HepG2 (cell line): ENCODE measurements at regions not wholly inside any gene's neighbourhood (a gene's known extent, or its start where the extent isn't known, plus 50 kb on each side); places are given as distances from the start of the nearest gene placed in this dataset.

Source experiments
- ATAC-seq: fragments of 200-7000 bp; cut with Tn5 transposase; 3 replicates; pipeline ENCODE4 v1.9.1; 2020; ENCODE audit warnings: mild to moderate bottlenecking, moderate library complexity
- BruUV-seq: library from RNA; stranded (reverse); fragments of 400-500 nt; replicated peaks from 2 replicates; lab custom pipeline; 2021; lab: Mats Ljungman, UMichigan
- CTCF ChIA-PET: fragments of 300-600 bp; formaldehyde crosslinking; extraction: SDS; loops from one replicate; lab custom pipeline; 2021; ENCODE audit warnings: low total read pairs, inconsistent platforms, low intra/inter-chr PET ratio; lab: Yijun Ruan, JAX
- POLR2A ChIA-PET: fragments of 350-600 bp; sonication (Branson Sonifier 250); formaldehyde crosslinking; loops from one replicate; lab custom pipeline; 2020; ENCODE audit warnings: antibody characterized with exemption, inconsistent platforms; lab: Yijun Ruan, JAX
- DNase-seq: peaks from one replicate; pipeline ENCODE4 v3.0.0-alpha.2; 2015; ENCODE audit warnings: low spot score
- FAIRE-seq: peaks from 3 replicates; lab custom pipeline; 2011; peaks lifted over from hg19 to GRCh38; lab: Jason Lieb, UNC
- H2AFZ ChIP-seq: one replicate; pipeline ENCODE4 v1.6.1; 2011; ENCODE audit warnings: low read length, inconsistent platforms
- H3K27ac ChIP-seq: fragments of 300-600 bp; 3 replicates; pipeline ENCODE4 v1.8.0; 2011; ENCODE audit warnings: mixed run types, mild to moderate bottlenecking, mixed read lengths, low read length, inconsistent platforms; ENCODE audit not compliant: insufficient read depth; ENCODE audit errors: extremely low read length
- H3K27me3 ChIP-seq, 2 experiments: fragments of 200-600 bp in 1 of 2; 2 replicates in 1 of 2; 3 replicates in 1 of 2; pipeline versions ENCODE4 v1.6.0 to v1.8.0; 2011; ENCODE audit warnings: low read length in 2 of 2, mild to moderate bottlenecking in 2 of 2, moderate library complexity in 2 of 2, inconsistent platforms in 1 of 2; ENCODE audit not compliant: insufficient read depth in 2 of 2, control insufficient read depth in 1 of 2
- H3K36me3 ChIP-seq, 2 experiments: fragments of 200-600 bp in 1 of 2; replicated peaks in 1 of 2; 2 replicates in 1 of 2; 3 replicates in 1 of 2; pipeline versions ENCODE4 v1.5.1 to v1.8.0; 2011; ENCODE audit warnings: low read length in 2 of 2, inconsistent platforms in 1 of 2; ENCODE audit not compliant: insufficient read depth in 2 of 2, control insufficient read depth in 1 of 2
- H3K4me1 ChIP-seq: 2 replicates; pipeline ENCODE4 v1.5.1; 2012; ENCODE audit warnings: low read length, inconsistent platforms; ENCODE audit not compliant: insufficient read depth
- H3K4me2 ChIP-seq: 2 replicates; pipeline ENCODE4 v1.6.0; 2011; ENCODE audit warnings: low read depth, low read length, inconsistent platforms
- H3K4me3 ChIP-seq, 3 experiments: fragments of 200-600 bp in 1 of 3; sonication (generic), shearing (Covaris generic) in 1 of 3; replicated peaks in 1 of 3; 2 replicates each; pipeline ENCODE4 v1.5.1; 2011 to 2016; ENCODE audit warnings: low read length in 3 of 3, inconsistent platforms in 2 of 3, low read depth in 2 of 3, mild to moderate bottlenecking in 2 of 3, control low read depth in 1 of 3, mixed read lengths in 1 of 3; ENCODE audit not compliant: insufficient read depth in 1 of 3
- H3K79me2 ChIP-seq: one replicate; pipeline ENCODE4 v1.6.1; 2011; ENCODE audit warnings: low read length, inconsistent platforms; ENCODE audit not compliant: insufficient read depth
- H3K9ac ChIP-seq: 2 replicates; pipeline ENCODE4 v1.6.0; 2011; ENCODE audit warnings: mild to moderate bottlenecking, low read depth, low read length, inconsistent platforms; ENCODE audit not compliant: insufficient read depth
- H3K9me3 ChIP-seq: 2 replicates; pipeline ENCODE4 v1.5.1; 2012; ENCODE audit warnings: mild to moderate bottlenecking, low read length
- H4K20me1 ChIP-seq: 2 replicates; pipeline ENCODE4 v1.6.0; 2011; ENCODE audit warnings: inconsistent platforms, mild to moderate bottlenecking, low read length, moderate library complexity; ENCODE audit not compliant: insufficient read depth
- CEBPG ChIP-seq: IDR thresholded peaks from 2 replicates; pipeline ENCODE4 v1.6.1; 2016
- CENPX ChIP-seq: sonication (generic); formaldehyde crosslinking; IDR thresholded peaks from 2 replicates; pipeline ENCODE4 v1.9.0; 2021; ENCODE audit warnings: mild to moderate bottlenecking, missing genetic modification reagents, moderate library complexity
- HNRNPL ChIP-seq: fragments of 200-400 bp; formaldehyde crosslinking; IDR thresholded peaks from 2 replicates; pipeline ENCODE4 v1.6.1; 2017; ENCODE audit warnings: mild to moderate bottlenecking, low read depth, low read length
- MAFK ChIP-seq, 2 experiments: IDR thresholded peaks in 1 of 2; conservative IDR thresholded peaks in 1 of 2; 2 replicates each; pipeline ENCODE4 v1.6.1; 2011; ENCODE audit warnings: improper control_type of control experiment in 2 of 2, low read length in 2 of 2
- REXO4 ChIP-seq: sonication (generic); formaldehyde crosslinking; IDR thresholded peaks from 2 replicates; pipeline ENCODE4 v1.8.0; 2022; ENCODE audit warnings: missing genetic modification reagents, mild to moderate bottlenecking, borderline replicate concordance
- TFDP2 ChIP-seq: sonication (generic); formaldehyde crosslinking; IDR thresholded peaks from 2 replicates; pipeline ENCODE4 v1.4.0; 2020; ENCODE audit warnings: missing genetic modification reagents
- ZBTB44 ChIP-seq: sonication (generic); formaldehyde crosslinking; IDR thresholded peaks from 2 replicates; pipeline ENCODE4 v1.4.0; 2020; ENCODE audit warnings: missing genetic modification reagents
- ZNF12 ChIP-seq: sonication (generic); formaldehyde crosslinking; IDR thresholded peaks from 2 replicates; pipeline ENCODE4 v1.5.0; 2020; ENCODE audit warnings: missing genetic modification reagents
- ZNF276 ChIP-seq: sonication (generic); formaldehyde crosslinking; IDR thresholded peaks from 2 replicates; pipeline ENCODE4 v1.4.0; 2020; ENCODE audit warnings: mild to moderate bottlenecking, low read depth, missing genetic modification reagents
- ZNF644 ChIP-seq: IDR thresholded peaks from 2 replicates; pipeline ENCODE4 v1.6.1; 2016; ENCODE audit warnings: low read depth
- ZNF747 ChIP-seq: sonication (generic); formaldehyde crosslinking; IDR thresholded peaks from 2 replicates; pipeline ENCODE4 v1.8.1; 2023; ENCODE audit warnings: missing genetic modification reagents, mild to moderate bottlenecking, borderline replicate concordance
- WGBS: methylation state at CpG from one replicate; pipeline ENCODE4 v1.1.6; 2017; ENCODE audit warnings: low lambda C conversion rate; 5-methylcytosine and 5-hydroxymethylcytosine counted together
- in situ Hi-C: cut with HindIII; loops from 2 replicates; pipeline ENCODE4 v1.10.0; 2017; ENCODE audit warnings: low pct_unique_long_range_greater_than_20kb; ENCODE audit not compliant: extremely low pct_ligation_motif_present
- intact Hi-C: fragments of 100-400 bp; cut with micrococcal nuclease; formaldehyde crosslinking; loops from one replicate; pipeline ENCODE4 v1.10.0; 2022; ENCODE audit not compliant: unreplicated experiment
- TF ChIP-seq, protein P1 (sequence below): IDR thresholded peaks from 2 replicates; pipeline ENCODE4 v1.6.1; 2016; ENCODE audit warnings: control low read depth

DNA sequence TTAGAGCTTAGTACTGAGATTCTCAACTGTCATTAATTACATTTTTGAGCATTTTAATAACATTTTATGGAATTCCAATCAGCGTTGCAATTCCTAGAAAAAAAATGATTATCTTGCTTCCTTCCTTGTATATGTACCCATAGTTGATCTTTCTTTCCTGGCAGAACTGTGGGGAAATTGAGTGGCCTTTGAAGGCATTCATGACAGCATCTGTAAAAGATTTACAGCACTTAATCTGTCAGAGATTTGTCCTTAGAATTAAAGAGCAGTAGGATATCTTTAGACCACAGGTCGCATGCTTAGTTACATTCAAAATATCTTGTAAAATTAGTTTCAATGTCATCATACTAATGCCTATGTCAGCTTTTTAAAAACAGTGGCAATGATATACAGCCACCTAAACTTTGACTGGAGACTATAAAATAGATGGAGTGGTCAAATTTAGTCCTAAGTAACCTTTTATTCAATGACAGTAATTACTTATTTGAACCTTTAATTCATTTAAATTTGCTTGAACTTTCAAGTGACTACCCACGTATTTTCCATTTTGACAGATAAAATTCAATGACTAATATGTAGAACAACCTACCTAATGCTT is 692.0 kb downstream of the NCAM2 start:
- no peak for FAIRE-seq
- Histone ChIP-seq H3K27me3 (no peaks in the 10 kb centered on the region; a peak in 1 of 5 replicates), H3K4me3 (no peak overlapping the region), H2AFZ (no peak overlapping the region), H3K4me2 (no peak overlapping the region), H3K4me1 (no peaks in the 10 kb centered on the region), H3K79me2 (no peaks in the 10 kb centered on the region), H4K20me1 (no peaks in the 10 kb centered on the region), H3K36me3 (no peaks in the 10 kb centered on the region), H3K9ac (no peak overlapping the region), H3K9me3 (peaks cover 86% of the 10 kb centered on the region), H3K27ac (no peak overlapping the region)
- TF ChIP-seq MAFK (conservative IDR thresholded peaks at IDR 0.05 in 1 of 2, IDR thresholded peaks at IDR 0.05 in 1 of 2; ENCODE audit: low read length in 2 of 2): peak in 1 of 2 experiments; percentile 37; a peak in 1 of 4 replicates
- no peak for TF ChIP-seq ZBTB44 (CRISPR knock-in tag)
- WGBS: 4% methylated on average over 3 of the region's 3 CpGs
- ATAC-seq: no peak
- CTCF ChIA-PET: no interaction called here
- in situ Hi-C loops: no loop called here
- DNase-seq: no peak
- BruUV-seq: no TSS peak
- POLR2A ChIA-PET: no interaction called here
- intact Hi-C loops: no loop called here

GRCh38 chr21:21712748-21713520 is 714.7 kb downstream of the NCAM2 start:
- intact Hi-C loops: no loop called here
- ATAC-seq (no peak), FAIRE-seq (no peak), DNase-seq (no peak)
- under 1% methylated on average over 4 of the region's 4 CpGs for WGBS
- no TSS peak for BruUV-seq
- ChIA-PET CTCF (no interaction called here), POLR2A (no interaction called here)
- no peaks in the 10 kb centered on the region for H3K36me3 ChIP-seq
- no peak overlapping the region for H3K9ac ChIP-seq
- no peaks in the 10 kb centered on the region for H3K27me3 ChIP-seq
- no peaks in the 10 kb centered on the region for H4K20me1 ChIP-seq
- H3K79me2 ChIP-seq: no peaks in the 10 kb centered on the region
- peaks cover 58% of the 10 kb centered on the region for H3K9me3 ChIP-seq
- in situ Hi-C loops: no loop called here
- H2AFZ ChIP-seq: no peak overlapping the region
- no peak overlapping the region for H3K4me3 ChIP-seq
- H3K4me2 ChIP-seq: no peak overlapping the region
- no peaks in the 10 kb centered on the region for H3K4me1 ChIP-seq
- no peak overlapping the region for H3K27ac ChIP-seq
- TF ChIP-seq CENPX (no peak), CEBPG (CRISPR knock-in tag) (no peak), TFDP2 (no peak), ZNF644 (CRISPR knock-in tag) (no peak), ZNF12 (CRISPR knock-in tag) (no peak), HNRNPL (no peak), ZNF276 (no peak), REXO4 (CRISPR knock-in tag) (no peak), ZNF747 (no peak)
- TF ChIP-seq, protein P1, sequence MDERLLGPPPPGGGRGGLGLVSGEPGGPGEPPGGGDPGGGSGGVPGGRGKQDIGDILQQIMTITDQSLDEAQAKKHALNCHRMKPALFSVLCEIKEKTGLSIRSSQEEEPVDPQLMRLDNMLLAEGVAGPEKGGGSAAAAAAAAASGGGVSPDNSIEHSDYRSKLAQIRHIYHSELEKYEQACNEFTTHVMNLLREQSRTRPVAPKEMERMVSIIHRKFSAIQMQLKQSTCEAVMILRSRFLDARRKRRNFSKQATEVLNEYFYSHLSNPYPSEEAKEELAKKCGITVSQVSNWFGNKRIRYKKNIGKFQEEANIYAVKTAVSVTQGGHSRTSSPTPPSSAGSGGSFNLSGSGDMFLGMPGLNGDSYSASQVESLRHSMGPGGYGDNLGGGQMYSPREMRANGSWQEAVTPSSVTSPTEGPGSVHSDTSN (CRISPR knock-in tag): no peak
